Kidney (tissue), 13 donors: ENCODE measurements at regions not wholly inside any gene's neighbourhood (a gene's known extent, or its start where the extent isn't known, plus 50 kb on each side); places are given as distances from the start of the nearest gene placed in this dataset.
A peak's percentile ranks its signal among the peaks of the same experiment; 100 is the strongest.

Experiments used
- DNase-seq, 5 donors: peaks; one replicate each; pipeline ENCODE4 v3.0.0-alpha.2; 2013 to 2020
- FAIRE-seq: peaks from 2 replicates; lab custom pipeline; 2012; peaks lifted over from hg19 to GRCh38; lab: Jason Lieb, UNC
- H3K27ac ChIP-seq, 2 donors: one replicate each; pipeline ENCODE4 v1.7.0; 2013; ENCODE audit warnings: low read depth in 2 of 2, low read length in 2 of 2, inconsistent platforms in 1 of 2
- H3K27me3 ChIP-seq: one replicate; pipeline ENCODE4 v1.7.1; 2013; ENCODE audit warnings: low read length, inconsistent platforms; ENCODE audit not compliant: control insufficient read depth, insufficient read depth
- H3K36me3 ChIP-seq, 3 donors: one replicate each; pipeline versions ENCODE4 v1.7.0 to v1.7.1; 2013; ENCODE audit warnings: low read length in 3 of 3, control low read depth in 1 of 3, inconsistent platforms in 1 of 3; ENCODE audit not compliant: insufficient read depth in 3 of 3, control insufficient read depth in 2 of 3
- H3K4me1 ChIP-seq, 3 donors: one replicate each; pipeline versions ENCODE4 v1.7.0 to v1.7.1; 2013; ENCODE audit warnings: low read length in 3 of 3, inconsistent platforms in 1 of 3, low read depth in 1 of 3; ENCODE audit not compliant: control insufficient read depth in 2 of 3, insufficient read depth in 2 of 3
- H3K4me3 ChIP-seq, 3 donors: one replicate each; pipeline versions ENCODE4 v1.7.0 to v1.8.1; 2013; ENCODE audit warnings: low read length in 3 of 3, control low read depth in 1 of 3, inconsistent platforms in 1 of 3
- H3K9ac ChIP-seq, 3 donors: one replicate each; pipeline versions ENCODE4 v1.7.0 to v1.7.1; 2013; ENCODE audit warnings: low read length in 3 of 3, control low read depth in 1 of 3, inconsistent platforms in 1 of 3
- H3K9me3 ChIP-seq, 3 donors: one replicate each; pipeline versions ENCODE4 v1.7.0 to v1.7.1; 2013; ENCODE audit warnings: low read length in 3 of 3, control low read depth in 1 of 3, inconsistent platforms in 1 of 3; ENCODE audit not compliant: control insufficient read depth in 2 of 3, insufficient read depth in 1 of 3
- CTCF ChIP-seq: IDR thresholded peaks from 3 replicates; pipeline ENCODE4 v1.5.1; 2012; ENCODE audit warnings: mild to moderate bottlenecking, moderate library complexity, borderline replicate concordance; ENCODE audit not compliant: insufficient read depth; ENCODE audit errors: extremely low read depth
- intact Hi-C: fragments of 100-400 bp; cut with DNase I; formaldehyde crosslinking; loops from one replicate; pipeline ENCODE4 v1.11.1; 2022
- donor health status: control.
- donor health status: control.
- donor health status: control.
- donor health status: control.
- donor health status: control.
- donor health status: DM: yes; HTN: yes; CAD: no.
- donor health status: Normal renal cell carcinoma (clear cell type).

DNA sequence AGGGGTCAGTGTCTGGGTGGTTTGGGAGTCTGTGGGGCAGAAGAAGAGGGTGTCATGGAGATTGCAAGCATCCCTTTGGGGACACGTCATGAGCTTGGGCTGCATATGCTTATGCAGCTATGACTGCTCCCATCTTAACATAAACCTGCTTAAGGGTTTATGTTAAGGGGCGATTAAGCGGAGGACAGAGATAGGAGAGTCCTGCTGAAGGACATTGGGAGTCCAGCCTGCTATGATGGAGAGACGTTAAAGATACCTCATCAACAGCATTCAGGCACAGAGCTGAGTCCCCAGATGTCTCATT lies 76.8 kb upstream of the AKR1E2 start:
- intact Hi-C loops: no loop called here
- H3K27me3 ChIP-seq: no peaks in the 10 kb centered on the region
- H3K27ac ChIP-seq: no peak overlapping the region
- TF ChIP-seq CTCF: no peak
- no peak overlapping the region for H3K9ac ChIP-seq
- H3K4me1 ChIP-seq: no peaks in the 10 kb centered on the region
- FAIRE-seq (no peak), DNase-seq (no peak)
- H3K9me3 ChIP-seq: no peaks in the 10 kb centered on the region
- no peak overlapping the region for H3K4me3 ChIP-seq
- H3K36me3 ChIP-seq: no peaks in the 10 kb centered on the region

GRCh38 chr10:4748491-4749270 lies 77.3 kb upstream of the AKR1E2 start:
- no peak for FAIRE-seq

GRCh38 chr10:4742217-4742616 lies 83.8 kb upstream of the AKR1E2 start:
- no peak for FAIRE-seq
- DNase-seq: peak in 1 of 5 donors; percentile 24
- Histone ChIP-seq H3K27ac (no peak overlapping the region), H3K9ac (no peak overlapping the region), H3K36me3 (no peaks in the 10 kb centered on the region), H3K27me3 (no peaks in the 10 kb centered on the region), H3K9me3 (no peaks in the 10 kb centered on the region), H3K4me3 (no peak overlapping the region), H3K4me1 (no peaks in the 10 kb centered on the region)
- TF ChIP-seq CTCF: no peak
- intact Hi-C loops: no loop called here

More at GRCh38 chr10:4748491-4749270, 77.3 kb upstream of the AKR1E2 start:
- Histone ChIP-seq H3K36me3 (no peaks in the 10 kb centered on the region), H3K4me3 (no peak overlapping the region), H3K4me1 (no peaks in the 10 kb centered on the region), H3K27me3 (no peaks in the 10 kb centered on the region), H3K27ac (no peak overlapping the region), H3K9ac (no peak overlapping the region), H3K9me3 (no peaks in the 10 kb centered on the region)
- DNase-seq: no peak
- intact Hi-C loops: no loop called here
- TF ChIP-seq CTCF: no peak

GRCh38 chr10:4740471-4740870 lies 85.5 kb upstream of the AKR1E2 start:
- TF ChIP-seq CTCF: no peak
- H3K27ac ChIP-seq: no peak overlapping the region
- peak in 2 of 5 donors; percentile 55 to 69 for DNase-seq
- H3K4me3 ChIP-seq: no peak overlapping the region
- no peaks in the 10 kb centered on the region for H3K36me3 ChIP-seq
- no peaks in the 10 kb centered on the region for H3K9me3 ChIP-seq
- intact Hi-C loops: no loop called here
- H3K27me3 ChIP-seq: no peaks in the 10 kb centered on the region
- no peaks in the 10 kb centered on the region for H3K4me1 ChIP-seq
- no peak overlapping the region for H3K9ac ChIP-seq
- FAIRE-seq: no peak
